HepG2 (cell line): ENCODE measurements at regions not wholly inside any gene's neighbourhood (a gene's known extent, or its start where the extent isn't known, plus 50 kb on each side); places are given as distances from the start of the nearest gene placed in this dataset.

Source experiments
- FOSL2 ChIP-seq: sonication (generic); formaldehyde crosslinking; IDR thresholded peaks from 2 replicates; pipeline ENCODE4 v1.4.0; 2020; ENCODE audit warnings: missing genetic modification reagents
- GFI1 ChIP-seq: sonication (generic); formaldehyde crosslinking; IDR thresholded peaks from 2 replicates; pipeline ENCODE4 v1.5.0; 2020; ENCODE audit warnings: missing genetic modification reagents, mild to moderate bottlenecking, borderline replicate concordance
- HDAC2 ChIP-seq: sonication (generic); formaldehyde crosslinking; IDR thresholded peaks from 2 replicates; pipeline ENCODE4 v1.4.0; 2020; ENCODE audit warnings: missing genetic modification reagents
- IRF9 ChIP-seq: sonication (generic); formaldehyde crosslinking; IDR thresholded peaks from 2 replicates; pipeline ENCODE4 v1.8.0; 2022; ENCODE audit warnings: missing genetic modification reagents, mild to moderate bottlenecking, borderline replicate concordance
- MXI1 ChIP-seq: IDR thresholded peaks from 3 replicates; pipeline ENCODE4 v1.6.1; 2012; ENCODE audit warnings: low read depth, low read length, inconsistent platforms, borderline replicate concordance
- PHB2 ChIP-seq: fragments of 450-650 bp; IDR thresholded peaks from 2 replicates; pipeline ENCODE4 v1.6.1; 2018; ENCODE audit not compliant: partially characterized antibody
- SP4 ChIP-seq: sonication (generic); formaldehyde crosslinking; IDR thresholded peaks from 2 replicates; pipeline ENCODE4 v1.8.1; 2023; ENCODE audit warnings: mild to moderate bottlenecking, missing genetic modification reagents
- ZKSCAN8 ChIP-seq: IDR thresholded peaks from 2 replicates; pipeline ENCODE4 v1.6.1; 2016; ENCODE audit warnings: borderline replicate concordance, missing genetic modification reagents, missing compliant biosample characterization
- ZNF180 ChIP-seq: sonication (generic); formaldehyde crosslinking; IDR thresholded peaks from 2 replicates; pipeline ENCODE4 v1.4.0; 2020; ENCODE audit warnings: low read depth, missing genetic modification reagents, borderline replicate concordance
- ZNF746 ChIP-seq: sonication (generic); formaldehyde crosslinking; IDR thresholded peaks from 2 replicates; pipeline ENCODE4 v1.8.0; 2022; ENCODE audit warnings: mild to moderate bottlenecking, missing genetic modification reagents

GRCh38 chr12:115064296-115064695 lies 380.3 kb upstream of the TBX3 start:
- TF ChIP-seq HDAC2 (CRISPR knock-in tag) (no peak), ZNF746 (CRISPR knock-in tag) (no peak), PHB2 (no peak), MXI1 (no peak), IRF9 (CRISPR knock-in tag) (no peak), ZNF180 (CRISPR knock-in tag) (no peak), ZKSCAN8 (CRISPR knock-in tag) (no peak), SP4 (no peak), FOSL2 (CRISPR knock-in tag) (no peak), GFI1 (CRISPR knock-in tag) (no peak)
